ENCODE measurements at regions not wholly inside any gene's neighbourhood (a gene's known extent, or its start where the extent isn't known, plus 50 kb on each side); places are given as distances from the start of the nearest gene placed in this dataset.

DNA sequence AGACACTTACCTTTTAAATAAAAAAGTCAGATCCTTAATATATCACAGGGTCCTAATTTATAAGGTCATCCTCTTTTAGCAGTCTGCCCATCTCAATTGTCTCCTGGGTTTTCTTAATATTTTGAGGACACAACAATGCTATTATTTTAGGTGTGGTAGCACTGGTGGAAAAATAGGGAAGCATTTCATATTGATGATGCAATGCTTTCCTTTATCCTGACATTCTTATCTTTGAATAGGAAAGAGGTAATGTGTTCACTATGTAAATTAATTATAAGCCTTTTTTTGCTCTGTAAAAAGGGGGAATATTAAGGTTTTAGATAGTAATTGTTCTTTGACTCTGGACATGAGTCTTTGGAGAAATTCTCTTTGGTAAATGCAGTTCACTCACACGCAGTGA is 164.7 kb downstream of the YTHDC2 start:
- no peak for TF ChIP-seq POLR2A (IDR thresholded peaks at IDR 0.05; ENCODE audit: low read length)
- TF ChIP-seq GATA1 (IDR thresholded peaks at IDR 0.05; ENCODE audit: low read depth, low read length) = no peak

Measured in erythroblast (primary cell).